ENCODE measurements at regions not wholly inside any gene's neighbourhood (a gene's known extent, or its start where the extent isn't known, plus 50 kb on each side); places are given as distances from the start of the nearest gene placed in this dataset.

DNA sequence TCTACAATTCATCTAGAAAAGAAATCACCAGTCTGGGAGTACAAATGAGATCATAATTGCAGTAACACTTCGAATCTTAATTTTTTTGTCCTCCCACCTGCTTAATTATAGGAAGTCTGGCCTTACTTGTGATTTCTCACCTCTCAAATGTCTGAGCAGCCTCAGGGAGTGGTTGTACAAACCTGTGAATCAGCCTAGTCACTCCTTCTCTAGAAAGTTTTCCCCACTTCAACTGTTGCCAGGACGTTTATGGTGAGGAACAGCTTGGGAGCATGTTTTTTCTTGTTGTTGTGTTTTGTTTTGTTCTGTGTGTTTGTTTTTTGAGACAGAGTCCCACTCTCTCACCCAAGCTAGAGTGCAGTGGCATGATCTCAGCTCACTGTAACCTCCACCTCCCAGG is 50.3 kb upstream of the CLDN10 start:
- no peak for DNase-seq
